Ovary (tissue), 7 donors: ENCODE measurements at regions not wholly inside any gene's neighbourhood (a gene's known extent, or its start where the extent isn't known, plus 50 kb on each side); places are given as distances from the start of the nearest gene placed in this dataset.

Source experiments
- DNase-seq, 5 donors: peaks; one replicate each; pipeline ENCODE4 v3.0.0-alpha.2; 2019 to 2020
- H3K27ac ChIP-seq, 2 donors: fragments of 200-600 bp; one replicate each; pipeline versions ENCODE4 v1.5.1 to v1.8.0; 2019 to 2022
- H3K27me3 ChIP-seq: fragments of 200-600 bp; one replicate; pipeline ENCODE4 v1.8.0; 2022
- H3K36me3 ChIP-seq: fragments of 200-600 bp; sonication (generic); one replicate; pipeline ENCODE4 v1.5.1; 2019
- H3K4me1 ChIP-seq: one replicate; pipeline ENCODE4 v1.8.1; 2013; ENCODE audit warnings: mild to moderate bottlenecking, moderate library complexity; ENCODE audit not compliant: insufficient read depth
- H3K4me3 ChIP-seq: fragments of 200-600 bp; sonication (generic); one replicate; pipeline ENCODE4 v1.5.1; 2017
- H3K9me3 ChIP-seq, 2 donors: fragments of 200-600 bp in 1 of 2; sonication (generic) in 1 of 2; one replicate each; pipeline versions ENCODE4 v1.5.1 to v1.8.1; 2013 to 2019; ENCODE audit warnings: mild to moderate bottlenecking in 1 of 2, moderate library complexity in 1 of 2
- CTCF ChIP-seq, 3 donors: fragments of 450-650 bp in 2 of 3; fragments of 200-600 bp in 1 of 3; IDR thresholded peaks; one replicate each; pipeline versions ENCODE4 v1.5.1 to v1.8.0; 2016 to 2022; ENCODE audit warnings: antibody characterized with exemption in 3 of 3, mild to moderate bottlenecking in 1 of 3
- EP300 ChIP-seq: sonication (generic); formaldehyde crosslinking; IDR thresholded peaks from one replicate; pipeline ENCODE4 v1.6.1; 2017; ENCODE audit warnings: antibody characterized with exemption
- POLR2A ChIP-seq: fragments of 450-650 bp; IDR thresholded peaks from one replicate; pipeline ENCODE4 v1.6.1; 2017; ENCODE audit warnings: antibody characterized with exemption, mild to moderate bottlenecking, moderate library complexity
- WGBS, 3 donors: extraction: QIAGEN DNeasy Blood & Tissue Kit in 1 of 3; methylation state at CpG; one replicate each; pipeline versions ENCODE4 v1.1.5 to v1.1.7; 2013 to 2017; 5-methylcytosine and 5-hydroxymethylcytosine counted together
- intact Hi-C, 4 donors: fragments of 100-400 bp; cut with DNase I; formaldehyde crosslinking; loops; one replicate each; pipeline versions ENCODE4 v1.11.0 to v1.15.1; 2022 to 2023
- donor health status: DM: no; HTN: no; CAD: no; lungs with moderate emphysema.
- donor health status: DM: no; HTN: no; CAD: no.
- donor health status: Bipolar disorder and iron deficiency.
- donor health status: DM: no; HTN: no; CAD: no.
- donor health status: DM: yes; HTN: yes; CAD: no.

- Histone ChIP-seq H3K4me1 (no peaks in the 10 kb centered on the region), H3K9me3 (no peaks in the 10 kb centered on the region), H3K27me3 (no peaks in the 10 kb centered on the region), H3K36me3 (no peaks in the 10 kb centered on the region), H3K4me3 (no peak overlapping the region), H3K27ac (no peak overlapping the region)
- no peak for TF ChIP-seq POLR2A
- no peak for TF ChIP-seq CTCF (IDR thresholded peaks at IDR 0.05)
- TF ChIP-seq EP300 = no peak
- intact Hi-C loops = no loop called here
- 74 to 84% (median 75%) methylated on average over 3 of the region's 3 CpGs for WGBS, 3 donors
- no peak for DNase-seq
Observed at GRCh38 chr4:152256996-152257395, 278.9 kb downstream of the FBXW7 start.

DNA sequence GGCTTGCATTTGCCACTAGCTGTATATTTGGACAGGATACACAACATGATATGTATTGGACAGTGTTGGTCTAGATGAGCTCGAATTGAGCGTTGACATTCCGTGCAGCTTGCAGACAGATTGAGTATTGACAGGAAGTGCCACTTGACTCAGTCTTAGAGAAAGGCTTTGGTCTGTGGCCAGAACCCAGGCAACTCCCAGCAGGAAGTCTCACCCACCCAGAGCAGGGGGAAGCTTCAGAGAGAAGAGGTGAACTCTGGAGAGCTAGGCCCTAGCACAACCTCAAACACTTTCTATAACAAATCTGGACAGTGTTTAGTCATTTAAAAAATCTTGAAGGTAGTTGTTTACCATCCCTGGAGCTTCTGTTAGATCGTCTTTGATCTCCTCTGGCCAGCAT lies 280.5 kb downstream of the FBXW7 start:
- Histone ChIP-seq H3K27me3 (no peaks in the 10 kb centered on the region), H3K27ac (no peak overlapping the region), H3K4me3 (no peak overlapping the region), H3K4me1 (no peaks in the 10 kb centered on the region), H3K36me3 (no peaks in the 10 kb centered on the region), H3K9me3 (no peaks in the 10 kb centered on the region)
- no peak for DNase-seq
- WGBS, 3 donors = 63 to 79% (median 70%) methylated on average over 4 of the region's 4 CpGs
- intact Hi-C loops = no loop called here
- TF ChIP-seq CTCF (IDR thresholded peaks at IDR 0.05) = no peak
- TF ChIP-seq EP300 = no peak
- no peak for TF ChIP-seq POLR2A

DNA sequence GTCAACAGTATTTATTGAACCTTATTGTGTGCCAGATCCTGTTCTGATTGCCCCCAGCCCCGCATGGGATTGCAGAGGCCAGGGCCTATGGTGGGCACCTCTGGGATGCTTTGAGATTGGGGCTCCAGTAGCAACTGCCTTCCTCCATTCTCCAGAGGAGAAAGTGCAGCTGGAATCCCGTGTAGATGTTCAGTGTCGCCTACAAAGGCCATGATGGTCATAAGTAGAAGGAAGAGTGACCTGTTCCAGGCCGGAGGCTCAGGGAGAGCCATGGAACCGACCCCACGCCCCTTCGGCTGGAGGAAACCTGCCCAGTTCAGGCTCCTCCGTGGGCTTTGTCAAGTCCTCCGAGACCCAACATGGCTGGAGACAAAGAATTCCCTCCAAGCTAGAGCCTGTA lies 287.5 kb downstream of the FBXW7 start:
- DNase-seq = no peak
- Histone ChIP-seq H3K27ac (no peak overlapping the region), H3K4me3 (no peak overlapping the region), H3K27me3 (no peaks in the 10 kb centered on the region), H3K4me1 (no peaks in the 10 kb centered on the region), H3K36me3 (no peaks in the 10 kb centered on the region), H3K9me3 (no peaks in the 10 kb centered on the region)
- intact Hi-C loops = no loop called here
- TF ChIP-seq EP300 (no peak), CTCF (IDR thresholded peaks at IDR 0.05) (no peak), POLR2A (no peak)
- WGBS, 3 donors = 91 to 97% (median 93%) methylated on average over 9 of the region's 9 CpGs

GRCh38 chr4:152247271-152247975 lies 288.5 kb downstream of the FBXW7 start:
- H3K27ac ChIP-seq = no peak overlapping the region
- 50 to 57% (median 56%) methylated on average over 19 of the region's 19 CpGs for WGBS, 3 donors
- no peak for TF ChIP-seq POLR2A
- no peak for TF ChIP-seq EP300
- no peak for TF ChIP-seq CTCF (IDR thresholded peaks at IDR 0.05)
- H3K4me1 ChIP-seq = no peaks in the 10 kb centered on the region
- H3K4me3 ChIP-seq = no peak overlapping the region
- H3K9me3 ChIP-seq = no peaks in the 10 kb centered on the region
- intact Hi-C loops = no loop called here
- no peaks in the 10 kb centered on the region for H3K27me3 ChIP-seq
- no peak for DNase-seq
- no peaks in the 10 kb centered on the region for H3K36me3 ChIP-seq
